Stimulated activated CD4-positive, alpha-beta T cell treated with anti-CD3 and anti-CD28 coated beads, Interleukin-4, amount 100 ng/mL, for 1 hour (primary cell): ENCODE measurements at regions not wholly inside any gene's neighbourhood (a gene's known extent, or its start where the extent isn't known, plus 50 kb on each side); places are given as distances from the start of the nearest gene placed in this dataset.

ENCODE experiments used
- DNase-seq: peaks from one replicate; pipeline ENCODE4 v3.0.0-alpha.2; 2020

GRCh38 chr2:208545403-208546042, 138.9 kb downstream of the PTH2R start:
- no peak for DNase-seq

- no peak for DNase-seq
These were observed 139.5 kb downstream of the PTH2R start for GRCh38 chr2:208546107-208546506.

- no peak for DNase-seq
These were observed 140.5 kb downstream of the PTH2R start for GRCh38 chr2:208546860-208547650.

- no peak for DNase-seq
These were observed 142.1 kb downstream of the PTH2R start for GRCh38 chr2:208548700-208549099.

GRCh38 chr2:208549546-208550158, 143.1 kb downstream of the PTH2R start:
- no peak for DNase-seq

GRCh38 chr2:208552943-208553342, 146.4 kb downstream of the PTH2R start:
- no peak for DNase-seq

GRCh38 chr2:208556983-208557484, 150.4 kb downstream of the PTH2R start:
- no peak for DNase-seq

- no peak for DNase-seq
These were observed 159.3 kb downstream of the PTH2R start for GRCh38 chr2:208565690-208566416.

- DNase-seq, result no peak
These were observed 161.6 kb downstream of the PTH2R start for GRCh38 chr2:208568203-208568602.

GRCh38 chr2:208570066-208570465, 163.5 kb downstream of the PTH2R start:
- DNase-seq, result no peak

GRCh38 chr2:208570851-208571763, 164.5 kb downstream of the PTH2R start:
- no peak for DNase-seq

GRCh38 chr2:208571764-208572131, 165.2 kb downstream of the PTH2R start:
- DNase-seq, result no peak

GRCh38 chr2:208573569-208573968, 167.0 kb downstream of the PTH2R start:
- no peak for DNase-seq

- DNase-seq, result no peak
These were observed 173.1 kb downstream of the PTH2R start for GRCh38 chr2:208579678-208580077.

- no peak for DNase-seq
These were observed 177.9 kb downstream of the PTH2R start for GRCh38 chr2:208584378-208584985.

GRCh38 chr2:208586516-208586915, 179.9 kb downstream of the PTH2R start:
- no peak for DNase-seq

- DNase-seq, result no peak
These were observed 188.2 kb downstream of the PTH2R start for GRCh38 chr2:208594642-208595385.

GRCh38 chr2:208595386-208596275, 189.0 kb downstream of the PTH2R start:
- DNase-seq, result no peak

GRCh38 chr2:208607694-208608093, 201.1 kb downstream of the PTH2R start:
- DNase-seq, result no peak
